ENCODE measurements at regions not wholly inside any gene's neighbourhood (a gene's known extent, or its start where the extent isn't known, plus 50 kb on each side); places are given as distances from the start of the nearest gene placed in this dataset.

- TF ChIP-seq CTCF (conservative IDR thresholded peaks at IDR 0.05; ENCODE audit: low read depth, low read length) (no peak), EZH2 (IDR thresholded peaks at IDR 0.05; ENCODE audit: borderline replicate concordance, low read depth, low read length, poor library complexity, severe bottlenecking) (no peak)
These were observed 218.4 kb upstream of the HS6ST1 start for GRCh38 chr2:128536925-128537620.

All from A673 (cell line).